ENCODE measurements at regions not wholly inside any gene's neighbourhood (a gene's known extent, or its start where the extent isn't known, plus 50 kb on each side); places are given as distances from the start of the nearest gene placed in this dataset.

- no peak for TF ChIP-seq RAD21 (conservative IDR thresholded peaks at IDR 0.05)
- TF ChIP-seq, protein P1, sequence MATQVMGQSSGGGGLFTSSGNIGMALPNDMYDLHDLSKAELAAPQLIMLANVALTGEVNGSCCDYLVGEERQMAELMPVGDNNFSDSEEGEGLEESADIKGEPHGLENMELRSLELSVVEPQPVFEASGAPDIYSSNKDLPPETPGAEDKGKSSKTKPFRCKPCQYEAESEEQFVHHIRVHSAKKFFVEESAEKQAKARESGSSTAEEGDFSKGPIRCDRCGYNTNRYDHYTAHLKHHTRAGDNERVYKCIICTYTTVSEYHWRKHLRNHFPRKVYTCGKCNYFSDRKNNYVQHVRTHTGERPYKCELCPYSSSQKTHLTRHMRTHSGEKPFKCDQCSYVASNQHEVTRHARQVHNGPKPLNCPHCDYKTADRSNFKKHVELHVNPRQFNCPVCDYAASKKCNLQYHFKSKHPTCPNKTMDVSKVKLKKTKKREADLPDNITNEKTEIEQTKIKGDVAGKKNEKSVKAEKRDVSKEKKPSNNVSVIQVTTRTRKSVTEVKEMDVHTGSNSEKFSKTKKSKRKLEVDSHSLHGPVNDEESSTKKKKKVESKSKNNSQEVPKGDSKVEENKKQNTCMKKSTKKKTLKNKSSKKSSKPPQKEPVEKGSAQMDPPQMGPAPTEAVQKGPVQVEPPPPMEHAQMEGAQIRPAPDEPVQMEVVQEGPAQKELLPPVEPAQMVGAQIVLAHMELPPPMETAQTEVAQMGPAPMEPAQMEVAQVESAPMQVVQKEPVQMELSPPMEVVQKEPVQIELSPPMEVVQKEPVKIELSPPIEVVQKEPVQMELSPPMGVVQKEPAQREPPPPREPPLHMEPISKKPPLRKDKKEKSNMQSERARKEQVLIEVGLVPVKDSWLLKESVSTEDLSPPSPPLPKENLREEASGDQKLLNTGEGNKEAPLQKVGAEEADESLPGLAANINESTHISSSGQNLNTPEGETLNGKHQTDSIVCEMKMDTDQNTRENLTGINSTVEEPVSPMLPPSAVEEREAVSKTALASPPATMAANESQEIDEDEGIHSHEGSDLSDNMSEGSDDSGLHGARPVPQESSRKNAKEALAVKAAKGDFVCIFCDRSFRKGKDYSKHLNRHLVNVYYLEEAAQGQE (IDR thresholded peaks at IDR 0.05; ENCODE audit: borderline replicate concordance), result no peak
- TF ChIP-seq MXI1 (conservative IDR thresholded peaks at IDR 0.05; ENCODE audit: poor library complexity, severe bottlenecking), result no peak
- TF ChIP-seq SMC3 (conservative IDR thresholded peaks at IDR 0.05; ENCODE audit: poor library complexity), result no peak
- TF ChIP-seq, protein P2, sequence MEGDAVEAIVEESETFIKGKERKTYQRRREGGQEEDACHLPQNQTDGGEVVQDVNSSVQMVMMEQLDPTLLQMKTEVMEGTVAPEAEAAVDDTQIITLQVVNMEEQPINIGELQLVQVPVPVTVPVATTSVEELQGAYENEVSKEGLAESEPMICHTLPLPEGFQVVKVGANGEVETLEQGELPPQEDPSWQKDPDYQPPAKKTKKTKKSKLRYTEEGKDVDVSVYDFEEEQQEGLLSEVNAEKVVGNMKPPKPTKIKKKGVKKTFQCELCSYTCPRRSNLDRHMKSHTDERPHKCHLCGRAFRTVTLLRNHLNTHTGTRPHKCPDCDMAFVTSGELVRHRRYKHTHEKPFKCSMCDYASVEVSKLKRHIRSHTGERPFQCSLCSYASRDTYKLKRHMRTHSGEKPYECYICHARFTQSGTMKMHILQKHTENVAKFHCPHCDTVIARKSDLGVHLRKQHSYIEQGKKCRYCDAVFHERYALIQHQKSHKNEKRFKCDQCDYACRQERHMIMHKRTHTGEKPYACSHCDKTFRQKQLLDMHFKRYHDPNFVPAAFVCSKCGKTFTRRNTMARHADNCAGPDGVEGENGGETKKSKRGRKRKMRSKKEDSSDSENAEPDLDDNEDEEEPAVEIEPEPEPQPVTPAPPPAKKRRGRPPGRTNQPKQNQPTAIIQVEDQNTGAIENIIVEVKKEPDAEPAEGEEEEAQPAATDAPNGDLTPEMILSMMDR (IDR thresholded peaks at IDR 0.05; ENCODE audit: poor library complexity, severe bottlenecking), result no peak
- TF ChIP-seq EZH2 (IDR thresholded peaks at IDR 0.05; ENCODE audit: borderline replicate concordance, insufficient read depth, low read length, poor library complexity, severe bottlenecking), result no peak
- no peak for TF ChIP-seq POLR2AphosphoS5 (IDR thresholded peaks at IDR 0.05)
- TF ChIP-seq TAF1 (IDR thresholded peaks at IDR 0.05; ENCODE audit: low read depth), result no peak
- no peak for TF ChIP-seq EP300 (conservative IDR thresholded peaks at IDR 0.05; ENCODE audit: poor library complexity, severe bottlenecking)
- no peak overlapping the region for H3K27ac ChIP-seq (ENCODE audit: low read length)
Observed at GRCh38 chr6:12614456-12614855, 102.1 kb upstream of the PHACTR1 start.

GRCh38 chr6:12618296-12618695, 98.3 kb upstream of the PHACTR1 start:
- H3K27me3 ChIP-seq (ENCODE audit: insufficient read depth, low read depth, low read length), result no peaks in the 10 kb centered on the region
- no peaks in the 10 kb centered on the region for H3K36me3 ChIP-seq (ENCODE audit: insufficient read depth, low read length)
- H3K79me2 ChIP-seq (replicated peaks; ENCODE audit: insufficient read depth, low read length), result no peaks in the 10 kb centered on the region
- no peaks in the 10 kb centered on the region for H3K9me3 ChIP-seq (ENCODE audit: low read length)
- no peaks in the 10 kb centered on the region for H3K9me2 ChIP-seq (ENCODE audit: insufficient read depth, low read length)
- H2AFZ ChIP-seq (ENCODE audit: low read depth, low read length), result no peak overlapping the region
- H3K9ac ChIP-seq (ENCODE audit: low read length), result no peak overlapping the region
- no peak overlapping the region for H3K27ac ChIP-seq (ENCODE audit: low read length)
- H3K4me2 ChIP-seq (ENCODE audit: low read length), result no peak overlapping the region
- TF ChIP-seq SMC3 (conservative IDR thresholded peaks at IDR 0.05; ENCODE audit: poor library complexity), result no peak
- TF ChIP-seq MXI1 (conservative IDR thresholded peaks at IDR 0.05; ENCODE audit: poor library complexity, severe bottlenecking), result no peak
- TF ChIP-seq, protein P1 (IDR thresholded peaks at IDR 0.05; ENCODE audit: borderline replicate concordance), result no peak
- TF ChIP-seq EP300 (conservative IDR thresholded peaks at IDR 0.05; ENCODE audit: poor library complexity, severe bottlenecking), result no peak
- TF ChIP-seq TAF1 (IDR thresholded peaks at IDR 0.05; ENCODE audit: low read depth), result no peak
- TF ChIP-seq RAD21 (conservative IDR thresholded peaks at IDR 0.05), result no peak
- TF ChIP-seq, protein P2 (IDR thresholded peaks at IDR 0.05; ENCODE audit: poor library complexity, severe bottlenecking), result no peak
- H3K4me3 ChIP-seq (ENCODE audit: low read length), result no peak overlapping the region
- no peaks in the 10 kb centered on the region for H3F3A ChIP-seq (ENCODE audit: insufficient read depth, low read length, poor library complexity, severe bottlenecking)
- H4K20me1 ChIP-seq (ENCODE audit: insufficient read depth), result no peaks in the 10 kb centered on the region

More at GRCh38 chr6:12614456-12614855, 102.1 kb upstream of the PHACTR1 start:
- Histone ChIP-seq H3K9ac (ENCODE audit: low read length) (no peak overlapping the region), H3K4me2 (ENCODE audit: low read length) (no peak overlapping the region), H3K4me3 (ENCODE audit: low read length) (no peak overlapping the region), H3K9me2 (ENCODE audit: insufficient read depth, low read length) (no peaks in the 10 kb centered on the region), H4K20me1 (ENCODE audit: insufficient read depth) (no peaks in the 10 kb centered on the region), H3K27me3 (ENCODE audit: insufficient read depth, low read depth, low read length) (no peaks in the 10 kb centered on the region), H3K36me3 (ENCODE audit: insufficient read depth, low read length) (no peaks in the 10 kb centered on the region), H3F3A (ENCODE audit: insufficient read depth, low read length, poor library complexity, severe bottlenecking) (no peaks in the 10 kb centered on the region), H2AFZ (ENCODE audit: low read depth, low read length) (no peak overlapping the region), H3K9me3 (ENCODE audit: low read length) (no peaks in the 10 kb centered on the region), H3K79me2 (replicated peaks; ENCODE audit: insufficient read depth, low read length) (no peaks in the 10 kb centered on the region)
